ENCODE measurements at regions not wholly inside any gene's neighbourhood (a gene's known extent, or its start where the extent isn't known, plus 50 kb on each side); places are given as distances from the start of the nearest gene placed in this dataset.

DNA sequence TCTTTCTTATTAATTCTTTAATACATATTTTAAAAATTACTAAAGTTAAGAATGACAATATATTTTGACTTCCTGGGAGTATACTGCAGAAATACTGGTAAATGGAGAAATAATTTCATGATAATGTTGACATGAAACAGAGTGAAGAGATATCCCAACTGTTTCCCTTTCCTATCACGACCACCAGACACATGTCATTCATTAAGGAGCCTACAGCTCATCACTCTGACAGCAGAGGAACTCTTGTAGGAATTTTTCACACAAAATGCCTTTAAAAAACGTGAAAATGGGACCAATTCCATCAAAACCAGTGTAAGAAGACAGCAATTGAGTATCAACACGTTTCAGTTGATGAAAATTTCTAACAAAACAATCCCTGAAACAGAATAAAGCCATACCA lies 172.9 kb upstream of the CPHXL start:
- TF ChIP-seq, protein P1, sequence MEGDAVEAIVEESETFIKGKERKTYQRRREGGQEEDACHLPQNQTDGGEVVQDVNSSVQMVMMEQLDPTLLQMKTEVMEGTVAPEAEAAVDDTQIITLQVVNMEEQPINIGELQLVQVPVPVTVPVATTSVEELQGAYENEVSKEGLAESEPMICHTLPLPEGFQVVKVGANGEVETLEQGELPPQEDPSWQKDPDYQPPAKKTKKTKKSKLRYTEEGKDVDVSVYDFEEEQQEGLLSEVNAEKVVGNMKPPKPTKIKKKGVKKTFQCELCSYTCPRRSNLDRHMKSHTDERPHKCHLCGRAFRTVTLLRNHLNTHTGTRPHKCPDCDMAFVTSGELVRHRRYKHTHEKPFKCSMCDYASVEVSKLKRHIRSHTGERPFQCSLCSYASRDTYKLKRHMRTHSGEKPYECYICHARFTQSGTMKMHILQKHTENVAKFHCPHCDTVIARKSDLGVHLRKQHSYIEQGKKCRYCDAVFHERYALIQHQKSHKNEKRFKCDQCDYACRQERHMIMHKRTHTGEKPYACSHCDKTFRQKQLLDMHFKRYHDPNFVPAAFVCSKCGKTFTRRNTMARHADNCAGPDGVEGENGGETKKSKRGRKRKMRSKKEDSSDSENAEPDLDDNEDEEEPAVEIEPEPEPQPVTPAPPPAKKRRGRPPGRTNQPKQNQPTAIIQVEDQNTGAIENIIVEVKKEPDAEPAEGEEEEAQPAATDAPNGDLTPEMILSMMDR (IDR thresholded peaks at IDR 0.05): no peak
- Mint-ChIP-seq H3K36me3 (ENCODE audit: low read depth) (no peaks in the 10 kb centered on the region), H3K4me3 (no peak overlapping the region), H3K27me3 (ENCODE audit: insufficient read depth) (no peaks in the 10 kb centered on the region), H3K4me1 (ENCODE audit: low read depth) (no peaks in the 10 kb centered on the region), H3K27ac (no peak overlapping the region), H3K9me3 (peaks cover 4% of the 10 kb centered on the region)
- DNase-seq: no peak

DNA sequence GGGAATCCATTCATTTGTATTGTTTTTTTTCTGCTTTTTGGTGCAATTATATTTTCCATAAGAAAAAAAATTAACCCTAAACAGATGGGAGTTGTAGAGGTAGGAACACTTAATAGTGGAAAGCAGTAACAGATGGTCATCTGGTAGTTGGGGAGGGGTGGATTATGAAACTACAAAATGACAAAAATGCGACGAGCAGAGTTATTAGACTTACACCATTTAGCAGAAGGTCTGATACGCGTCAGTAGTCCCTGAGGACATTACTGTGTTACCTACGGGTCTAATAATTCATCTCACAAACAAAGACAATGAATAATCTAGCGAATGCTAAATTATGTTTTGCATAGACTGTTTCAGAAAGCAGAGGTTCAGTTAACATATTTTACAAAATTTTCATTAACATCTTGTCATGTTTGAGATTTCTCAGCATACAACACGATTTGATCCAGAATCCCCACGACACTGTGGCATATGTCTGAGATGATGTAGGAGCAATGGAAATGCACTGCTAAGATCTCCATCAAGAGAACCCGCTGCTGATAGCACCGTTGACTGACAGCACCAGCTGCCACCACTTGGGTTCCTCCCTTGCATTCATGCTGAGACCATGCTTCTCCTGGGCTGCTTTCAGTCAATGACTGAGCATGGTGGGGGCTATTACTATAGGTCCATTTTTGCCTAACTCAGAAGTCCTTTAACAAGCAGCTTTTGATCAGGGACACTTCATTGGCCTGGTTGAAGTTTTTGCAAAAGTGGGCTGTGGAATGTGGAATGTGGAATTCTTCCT lies 182.2 kb upstream of the CPHXL start:
- Mint-ChIP-seq H3K9me3 (peaks cover 34% of the 10 kb centered on the region), H3K4me3 (no peak overlapping the region), H3K27ac (no peak overlapping the region), H3K4me1 (ENCODE audit: low read depth) (no peaks in the 10 kb centered on the region), H3K27me3 (ENCODE audit: insufficient read depth) (no peaks in the 10 kb centered on the region), H3K36me3 (ENCODE audit: low read depth) (no peaks in the 10 kb centered on the region)
- DNase-seq: no peak
- TF ChIP-seq, protein P1 (IDR thresholded peaks at IDR 0.05): no peak

DNA sequence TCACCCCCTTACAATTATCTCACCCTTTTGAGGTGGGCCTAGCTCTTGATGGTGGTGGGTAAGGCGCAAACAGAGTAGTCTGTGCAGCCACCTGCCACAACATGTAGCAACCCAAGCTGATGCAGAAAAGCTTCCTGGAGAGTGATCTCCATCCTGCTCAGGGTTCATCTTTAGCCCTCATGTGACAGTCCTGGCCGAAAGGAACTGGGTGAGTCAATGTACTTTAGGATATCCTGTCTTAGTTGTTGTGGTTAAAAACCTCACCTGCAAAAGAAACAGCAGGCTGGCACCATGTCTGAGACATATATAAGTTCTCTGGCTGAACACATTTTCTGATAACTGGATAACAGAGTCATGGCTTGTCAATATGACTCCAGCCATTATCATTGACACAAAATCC lies 183.5 kb upstream of the CPHXL start:
- Mint-ChIP-seq H3K27me3 (ENCODE audit: insufficient read depth) (no peaks in the 10 kb centered on the region), H3K27ac (no peak overlapping the region), H3K9me3 (peaks cover 37% of the 10 kb centered on the region), H3K36me3 (ENCODE audit: low read depth) (no peaks in the 10 kb centered on the region), H3K4me1 (ENCODE audit: low read depth) (no peaks in the 10 kb centered on the region), H3K4me3 (no peak overlapping the region)
- no peak for DNase-seq
- TF ChIP-seq, protein P1 (IDR thresholded peaks at IDR 0.05): no peak

DNA sequence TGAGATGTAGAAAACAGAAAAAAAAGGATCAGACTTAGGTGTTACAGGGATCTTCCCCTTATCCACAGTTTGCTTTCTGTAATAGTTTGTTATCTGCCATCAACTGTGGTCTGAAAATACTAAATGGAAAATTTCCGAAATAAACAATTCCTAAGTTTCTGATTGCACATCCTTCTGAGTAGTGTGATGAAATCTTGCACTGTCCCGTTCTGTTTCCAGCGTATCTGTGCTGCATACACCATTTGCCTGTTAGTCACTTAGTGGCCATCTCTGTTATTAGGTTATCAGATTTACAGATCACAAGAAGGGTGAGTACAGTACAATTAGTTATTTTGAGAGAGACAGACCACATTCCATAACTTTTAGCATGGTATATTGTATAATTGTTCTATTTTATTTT lies 185.6 kb upstream of the CPHXL start:
- no peaks in the 10 kb centered on the region for H3K4me1 Mint-ChIP-seq (ENCODE audit: low read depth)
- DNase-seq: no peak
- no peak overlapping the region for H3K27ac Mint-ChIP-seq
- H3K27me3 Mint-ChIP-seq (ENCODE audit: insufficient read depth): no peaks in the 10 kb centered on the region
- no peaks in the 10 kb centered on the region for H3K36me3 Mint-ChIP-seq (ENCODE audit: low read depth)
- H3K9me3 Mint-ChIP-seq: peaks cover 41% of the 10 kb centered on the region
- TF ChIP-seq, protein P1 (IDR thresholded peaks at IDR 0.05): no peak
- H3K4me3 Mint-ChIP-seq: no peak overlapping the region

DNA sequence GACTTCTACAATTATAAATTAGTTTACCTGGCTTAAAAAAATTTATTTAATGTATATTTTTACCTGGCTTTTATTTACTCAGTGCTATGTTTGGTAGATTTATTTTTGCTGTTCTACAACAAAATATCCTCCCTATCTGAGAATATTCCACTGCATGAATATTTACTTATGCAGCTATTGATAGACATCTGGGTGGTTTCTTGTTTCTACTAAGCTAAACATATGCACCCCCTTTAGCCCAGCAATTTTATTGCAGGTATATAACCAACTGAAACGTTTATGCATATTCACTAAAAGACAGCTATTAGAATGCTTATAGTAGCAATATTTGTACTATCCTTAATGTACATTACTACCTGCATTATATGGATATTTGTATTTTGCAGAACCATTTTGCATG lies 187.7 kb upstream of the CPHXL start:
- Mint-ChIP-seq H3K36me3 (ENCODE audit: low read depth) (no peaks in the 10 kb centered on the region), H3K27me3 (ENCODE audit: insufficient read depth) (no peaks in the 10 kb centered on the region), H3K4me3 (no peak overlapping the region), H3K4me1 (ENCODE audit: low read depth) (no peaks in the 10 kb centered on the region), H3K9me3 (peaks cover 30% of the 10 kb centered on the region), H3K27ac (no peak overlapping the region)
- DNase-seq: no peak
- TF ChIP-seq, protein P1 (IDR thresholded peaks at IDR 0.05): no peak

All from HFFc6 (cell line).